Activated CD4-positive, alpha-beta T cell treated with anti-CD3 and anti-CD28 coated beads, Interleukin-2, amount 50 U/mL, for 24 hours (primary cell): ENCODE measurements at regions not wholly inside any gene's neighbourhood (a gene's known extent, or its start where the extent isn't known, plus 50 kb on each side); places are given as distances from the start of the nearest gene placed in this dataset.
"Not testable (repeated sequence)": the region's sequence is repeated elsewhere in the genome, so short reads cannot be mapped to it uniquely, and the experiment has no call there.

Source experiments
- DNase-seq, 2 donors: peaks; one replicate each; pipeline ENCODE4 v3.0.0-alpha.2; 2020; ENCODE audit warnings: low read depth in 1 of 2, low spot score in 1 of 2

DNA sequence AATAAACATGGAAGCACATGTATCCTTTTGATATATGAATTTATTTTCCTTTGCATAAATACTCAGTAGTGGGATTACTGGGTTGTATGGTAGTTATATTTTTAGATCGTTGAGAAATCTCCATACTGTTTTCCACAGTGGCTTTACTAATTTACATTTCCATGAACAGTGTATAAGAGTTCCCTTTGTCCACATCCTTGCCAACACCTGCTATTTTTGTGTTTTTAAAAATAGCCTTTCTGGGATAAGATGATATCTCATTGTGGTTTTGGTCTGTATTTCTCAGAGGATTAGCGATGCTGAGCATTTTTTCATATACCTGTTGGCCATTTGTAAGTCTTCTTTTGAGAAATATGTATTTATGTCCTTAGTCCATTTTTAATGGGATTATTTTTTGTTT, 329.2 kb upstream of the KITLG start:
- no peak for DNase-seq

DNA sequence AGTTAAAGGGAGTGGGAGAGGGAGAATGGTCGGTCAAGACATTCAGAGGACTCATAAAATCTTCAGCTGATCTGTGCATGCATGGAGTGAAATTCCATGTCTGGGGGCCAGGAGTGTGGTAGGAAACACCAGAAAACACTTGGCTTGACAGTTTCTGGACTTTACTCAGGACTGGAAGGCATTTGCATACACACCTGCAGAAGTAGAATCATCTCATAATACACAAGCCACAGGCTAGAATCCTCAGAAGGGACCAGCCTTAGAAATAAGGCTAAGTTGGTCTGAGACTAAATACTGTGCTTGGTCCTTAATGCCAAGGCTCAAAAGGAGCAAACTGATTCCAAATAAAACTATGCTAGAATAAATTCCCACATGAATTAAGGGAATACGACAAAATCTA, 328.1 kb upstream of the KITLG start:
- DNase-seq = no peak

DNA sequence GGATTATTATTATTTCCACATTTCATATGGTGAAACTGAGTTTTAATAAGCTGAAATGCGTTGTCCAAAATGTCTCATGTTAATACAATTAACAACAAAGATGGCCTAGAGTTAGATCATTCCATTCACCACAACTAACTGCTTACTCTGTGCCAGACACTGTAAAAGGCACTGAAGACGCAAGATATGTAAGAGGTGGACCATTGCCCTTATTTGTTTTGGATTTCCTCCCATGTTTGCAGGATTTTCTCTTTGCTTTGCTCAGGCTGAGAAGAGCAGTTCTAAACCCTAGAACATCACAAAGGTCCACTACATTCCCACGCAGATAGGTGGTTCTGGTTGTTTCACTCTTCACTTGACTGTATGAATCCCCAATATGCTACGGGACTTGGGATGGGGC, 324.4 kb upstream of the KITLG start:
- no peak for DNase-seq

DNA sequence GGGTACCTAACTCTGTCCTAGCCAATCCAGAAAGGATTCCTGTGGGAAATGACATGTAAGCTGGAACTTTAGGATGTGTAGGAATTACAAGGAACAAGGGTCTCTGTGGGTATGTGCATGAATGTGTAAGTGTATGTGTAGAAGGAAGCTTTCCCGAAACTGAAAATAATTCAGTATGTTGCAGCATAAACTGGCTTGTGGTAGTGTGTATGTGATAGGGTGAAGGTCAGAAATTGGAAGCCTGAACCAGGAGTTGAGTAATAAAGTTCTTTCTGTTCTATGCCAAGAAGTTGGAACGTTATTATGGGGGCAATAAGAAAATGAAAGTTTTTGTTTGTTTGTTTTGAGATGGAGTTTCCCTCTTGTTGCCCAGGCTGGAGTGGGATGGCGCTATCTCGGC, 323.1 kb upstream of the KITLG start:
- DNase-seq = no peak

DNA sequence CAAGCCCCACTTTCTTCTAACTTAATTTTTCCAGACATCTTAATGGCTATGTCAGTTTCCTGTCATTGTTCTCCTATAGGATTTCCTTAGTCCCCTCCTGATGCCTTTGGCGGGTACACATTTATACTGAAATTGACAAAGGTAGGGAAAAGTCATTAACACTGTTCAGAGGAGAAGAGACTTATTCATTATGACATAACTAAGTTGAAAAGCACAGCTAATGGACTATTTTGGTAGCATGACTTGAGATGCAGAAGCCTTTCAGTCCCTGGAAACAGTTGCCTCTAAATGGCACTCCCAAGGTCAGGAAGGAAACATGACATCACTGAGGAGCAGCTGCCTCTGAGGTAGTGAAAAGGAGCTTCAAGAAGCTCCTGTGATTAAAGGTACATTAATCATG, 317.5 kb upstream of the KITLG start:
- DNase-seq = no peak

DNA sequence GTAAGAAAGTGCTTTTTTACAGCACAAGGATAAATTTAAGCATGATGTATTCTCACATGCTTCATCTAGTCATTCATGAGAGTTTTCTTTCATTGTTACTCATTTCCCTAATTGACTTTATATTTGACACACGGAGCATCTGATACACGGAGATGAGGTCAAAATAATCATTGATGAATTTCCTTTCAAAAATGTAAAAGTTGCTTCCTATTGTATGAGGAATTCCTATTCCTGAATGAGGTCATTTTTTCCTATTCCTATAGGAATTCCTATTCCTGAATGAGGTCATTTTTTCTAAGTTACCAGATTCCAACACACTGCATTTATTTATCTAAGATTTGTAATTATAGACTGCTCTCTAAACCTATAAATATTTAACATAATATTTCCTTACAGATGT, 316.7 kb upstream of the KITLG start:
- DNase-seq = no peak

DNA sequence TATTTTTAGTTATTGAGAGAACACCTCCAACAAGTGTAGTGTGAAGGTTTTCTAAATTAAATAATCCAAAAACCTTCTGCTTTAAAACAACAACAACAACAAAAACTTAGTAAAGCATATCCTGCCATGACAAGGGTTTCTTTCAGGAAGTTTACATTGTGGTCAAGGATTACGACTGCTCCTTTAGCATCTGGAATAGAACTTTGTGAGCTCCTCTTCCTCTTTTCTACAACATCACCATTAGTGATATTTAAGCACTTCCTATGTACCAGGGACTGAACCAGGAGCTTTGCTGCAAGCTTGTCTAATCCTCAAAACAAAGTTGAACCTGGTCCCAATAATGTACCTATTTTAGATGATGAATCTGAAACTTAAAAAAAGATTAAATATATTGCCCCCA, 315.4 kb upstream of the KITLG start:
- no peak for DNase-seq

DNA sequence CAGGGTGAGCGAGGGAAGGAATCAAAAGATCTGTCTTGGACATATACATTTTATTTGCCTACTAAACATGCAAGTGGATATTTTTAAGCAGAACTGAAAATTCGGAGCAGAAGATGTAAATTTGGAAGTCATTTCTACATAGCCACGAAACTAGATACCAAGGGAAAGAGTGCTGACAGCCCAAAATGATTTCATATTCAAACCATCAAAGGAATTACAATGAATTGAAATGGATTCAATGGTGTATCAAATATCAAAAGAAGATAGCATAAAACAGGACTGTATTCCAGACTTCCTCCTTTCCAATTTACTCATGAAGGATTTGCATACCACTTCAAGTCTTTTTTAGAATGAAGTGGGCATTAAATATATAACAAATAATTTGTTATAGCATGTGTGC, 313.5 kb upstream of the KITLG start:
- no peak for DNase-seq

DNA sequence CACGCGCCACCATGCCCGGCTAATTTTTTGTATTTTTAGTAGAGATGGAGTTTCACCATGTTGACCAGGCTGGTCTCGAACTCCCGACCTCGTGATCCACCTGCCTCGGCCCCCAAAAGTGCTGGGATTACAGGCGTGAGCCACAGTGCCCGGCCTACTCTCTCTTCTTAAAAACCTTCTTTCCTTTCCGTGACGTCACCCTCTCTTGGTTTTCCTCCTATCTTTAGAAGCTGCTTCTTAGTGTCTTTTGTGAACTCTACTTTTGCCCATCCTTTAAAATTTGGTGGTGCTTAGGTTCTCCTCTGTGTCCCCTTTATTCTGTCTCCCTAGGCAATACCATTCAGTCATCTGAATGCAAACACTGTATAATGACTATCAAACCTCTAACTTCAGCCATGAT, 311.2 kb upstream of the KITLG start:
- DNase-seq = not testable (repeated sequence)

DNA sequence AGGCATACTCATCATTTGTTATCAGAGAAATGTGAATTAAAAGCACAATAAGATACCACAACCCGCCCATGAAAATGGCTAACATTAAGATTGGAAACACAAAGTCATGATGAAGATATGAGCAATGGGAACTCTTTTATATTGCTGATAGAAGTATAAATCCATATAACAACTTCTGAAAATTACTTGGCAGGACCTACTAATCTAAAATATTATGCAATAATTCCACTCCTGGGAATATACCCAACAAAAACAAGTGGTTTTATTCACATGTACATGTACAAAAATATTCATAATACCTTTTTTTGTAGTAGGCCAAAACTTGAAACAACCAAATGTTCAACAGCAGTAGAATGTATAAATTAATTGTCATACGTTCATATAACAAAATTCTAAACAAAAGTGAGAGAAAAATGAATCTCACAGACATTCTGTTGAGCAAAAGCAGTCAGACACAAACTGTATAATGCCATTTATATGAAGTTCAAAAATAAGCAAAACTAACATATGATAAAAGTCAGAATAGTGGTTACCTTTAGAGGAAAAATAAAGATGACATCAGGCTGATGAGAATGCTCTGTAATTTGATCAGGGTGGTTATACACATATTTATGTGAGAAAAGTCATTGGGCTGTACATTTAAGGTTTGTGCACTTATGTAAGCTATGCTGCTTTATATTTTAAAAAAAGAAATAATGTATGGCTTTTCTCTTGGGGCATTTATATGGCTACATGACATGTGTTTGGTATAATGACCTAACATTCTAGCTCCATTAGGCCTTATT, 309.2 kb upstream of the KITLG start:
- no peak for DNase-seq

DNA sequence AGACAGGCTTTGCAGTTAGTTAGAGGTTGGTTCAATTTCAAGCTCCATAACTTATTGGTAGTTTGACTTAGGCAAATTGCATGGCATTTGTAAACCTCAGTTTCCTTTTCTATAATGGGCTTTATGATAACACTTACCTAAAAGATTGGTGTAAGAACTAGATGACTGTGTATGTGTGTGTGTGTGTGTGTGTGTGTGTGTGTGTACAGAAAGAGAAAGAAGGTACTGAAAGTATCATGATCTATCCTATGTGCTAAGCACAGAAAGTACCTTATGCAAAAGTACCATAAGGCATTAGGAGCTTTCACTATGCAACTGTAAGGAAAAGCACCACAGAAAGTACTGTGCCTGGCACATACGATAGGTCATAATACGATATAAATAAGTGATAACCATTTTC, 304.3 kb upstream of the KITLG start:
- DNase-seq = no peak

DNA sequence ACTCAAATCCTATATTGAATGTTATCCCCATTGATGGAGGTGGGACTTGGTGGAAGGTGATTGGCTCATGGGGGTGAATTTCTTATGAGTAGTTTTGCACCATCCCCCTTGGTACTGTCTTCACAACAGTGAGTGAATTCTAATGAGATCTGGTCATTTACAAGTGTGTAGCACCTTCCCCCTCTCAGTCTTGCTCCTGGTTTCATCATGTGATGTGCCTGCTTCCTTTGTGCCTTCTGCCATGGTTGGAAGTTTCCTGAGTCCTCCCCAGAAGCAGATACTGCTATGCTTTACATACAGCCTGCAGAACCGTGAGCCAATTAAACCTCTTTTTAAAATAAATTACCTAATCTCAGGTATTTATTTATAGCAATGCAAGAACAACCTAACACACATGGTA, 302.4 kb upstream of the KITLG start:
- no peak for DNase-seq

DNA sequence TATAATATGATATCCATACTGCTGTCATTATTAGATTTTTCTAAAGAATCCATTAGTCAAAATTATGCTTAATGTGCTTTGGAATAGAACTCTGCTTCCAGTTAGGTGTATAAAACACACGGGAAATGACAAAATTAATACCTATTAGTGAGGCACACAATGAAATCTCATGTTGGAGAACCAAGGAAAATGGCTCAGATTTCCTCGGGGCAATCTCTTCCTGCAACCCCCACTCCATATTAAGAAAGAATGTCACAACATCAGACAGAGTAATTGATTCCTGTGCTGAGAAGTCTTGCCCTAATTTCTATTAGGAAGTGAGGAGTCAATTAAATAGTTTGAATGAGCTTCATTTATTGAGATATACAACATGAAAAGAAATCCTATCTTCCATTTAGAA, 299.8 kb upstream of the KITLG start:
- no peak for DNase-seq

DNA sequence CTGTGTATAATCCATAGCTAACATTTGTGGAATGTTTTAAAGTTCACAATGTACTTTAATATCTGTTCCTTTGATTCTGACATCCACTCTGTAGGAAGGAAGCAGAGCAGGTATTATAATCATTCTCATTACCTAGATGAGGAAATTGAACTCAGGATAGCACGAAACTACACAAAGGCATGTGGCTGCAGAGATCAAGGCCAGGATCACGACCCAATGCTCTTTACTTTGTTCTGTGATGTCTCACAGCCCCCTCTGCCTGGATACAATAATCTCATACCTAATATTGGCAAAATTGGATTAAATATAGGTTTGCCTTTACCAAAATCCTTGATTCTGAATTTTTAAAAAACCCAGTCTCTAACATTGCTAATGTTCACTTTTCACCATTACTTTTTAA, 298.0 kb upstream of the KITLG start:
- no peak for DNase-seq

DNA sequence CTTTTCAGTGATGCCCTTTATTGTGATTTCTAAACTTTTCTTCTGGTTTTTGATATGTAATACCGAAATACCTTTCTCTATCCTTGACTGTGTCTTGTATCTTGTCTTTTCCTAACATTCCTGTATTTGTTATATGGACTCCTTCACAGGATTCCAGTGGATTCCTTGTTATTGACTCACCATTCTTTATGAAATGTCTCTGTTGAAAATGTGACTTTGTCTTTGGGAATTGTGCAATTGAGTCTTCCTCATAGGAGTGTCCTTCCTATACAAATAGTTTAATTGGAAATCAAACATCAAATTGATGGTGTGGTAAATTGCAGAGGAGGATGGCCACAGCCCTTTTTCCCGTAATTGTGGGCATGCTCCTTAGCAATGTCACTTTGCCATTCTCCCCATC, 296.6 kb upstream of the KITLG start:
- no peak for DNase-seq

DNA sequence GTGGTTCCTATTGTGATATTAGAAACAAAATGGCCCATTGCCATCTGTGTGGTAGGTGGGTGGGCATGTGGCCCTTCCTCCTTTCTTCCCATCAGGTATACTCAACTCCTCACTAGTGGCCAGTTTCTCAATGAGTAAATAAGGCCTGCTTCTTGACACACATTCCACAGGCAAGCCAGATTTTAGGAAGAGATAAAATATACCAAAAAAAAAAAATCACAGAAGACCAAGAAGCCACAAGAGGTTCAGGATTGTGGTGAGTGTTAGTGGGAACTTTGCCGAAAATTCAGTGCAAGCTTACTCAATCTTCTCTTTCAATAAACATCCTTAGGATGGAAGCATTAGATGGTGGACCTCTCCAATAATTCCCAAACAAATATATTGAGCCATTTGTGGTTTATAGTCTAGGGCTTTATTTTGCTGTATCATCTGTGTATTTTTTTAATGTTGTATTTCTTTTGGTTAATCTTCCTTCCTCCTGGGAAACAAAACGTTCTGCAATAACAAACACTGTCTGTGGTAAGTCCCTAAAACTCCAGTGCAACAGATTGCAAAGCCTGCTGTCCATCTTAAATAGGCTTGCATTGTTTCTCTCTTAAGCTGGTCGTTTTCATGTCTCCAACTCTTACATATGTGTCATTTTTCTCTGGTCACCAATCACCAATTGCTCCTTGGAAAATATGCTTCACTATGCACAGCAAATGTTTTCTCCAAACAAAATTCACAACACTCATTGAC, 289.9 kb upstream of the KITLG start:
- no peak for DNase-seq

DNA sequence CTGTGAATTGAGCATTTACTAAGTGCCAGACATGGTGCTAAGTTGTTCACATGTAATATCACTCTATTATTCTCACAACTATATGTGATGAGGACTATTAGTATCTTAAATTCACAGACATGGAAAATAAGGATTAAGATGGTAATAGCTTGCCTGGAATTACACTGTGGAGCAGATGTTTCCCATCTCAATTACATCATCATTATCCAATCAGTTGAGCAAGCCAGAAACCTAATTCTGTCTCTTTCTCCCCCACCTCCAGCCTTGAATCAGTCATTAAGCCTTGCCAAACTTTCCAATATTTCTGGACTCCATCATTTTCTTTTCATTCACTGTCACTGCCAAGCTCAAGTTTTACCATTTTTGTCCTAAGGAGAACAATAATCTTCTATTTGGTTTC, 287.8 kb upstream of the KITLG start:
- no peak for DNase-seq

DNA sequence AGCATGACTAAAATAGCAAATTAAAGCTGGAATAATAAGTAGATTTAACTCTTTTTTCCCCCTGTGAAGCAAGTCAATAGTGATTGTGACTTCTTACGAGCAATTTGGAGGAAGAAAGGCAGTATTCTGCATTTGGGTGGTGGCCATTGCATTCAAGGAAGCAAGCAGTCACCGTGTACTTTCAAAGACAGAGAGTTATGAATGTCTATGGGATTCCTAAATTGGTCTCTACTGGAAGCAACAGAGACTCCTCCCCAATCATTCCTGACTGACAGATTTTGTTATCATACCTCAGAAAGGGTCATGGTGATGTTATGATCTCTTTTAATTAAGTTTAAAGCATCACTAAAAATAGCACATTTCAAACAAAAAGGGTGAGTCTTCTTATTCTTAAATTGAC, 287.2 kb upstream of the KITLG start:
- DNase-seq = no peak

DNA sequence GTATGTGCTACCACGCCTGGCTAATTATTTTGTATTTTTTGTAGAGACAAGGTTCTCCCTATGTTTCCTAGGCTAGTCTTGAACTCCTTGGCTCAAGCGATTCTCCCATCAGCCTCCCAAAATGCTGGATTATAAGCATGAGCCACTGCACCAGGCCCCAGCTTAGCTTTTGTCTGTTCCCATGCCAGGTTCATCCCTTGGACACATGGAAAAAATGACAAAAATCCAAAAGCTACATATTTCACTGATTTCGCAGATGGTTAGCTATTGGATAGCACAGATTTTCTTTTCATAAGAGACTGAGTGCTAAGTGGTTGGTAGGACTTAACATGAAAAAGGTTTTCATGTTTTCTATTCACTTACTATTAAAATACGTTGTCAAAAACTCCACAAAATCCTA, 286.6 kb upstream of the KITLG start:
- DNase-seq = no peak

DNA sequence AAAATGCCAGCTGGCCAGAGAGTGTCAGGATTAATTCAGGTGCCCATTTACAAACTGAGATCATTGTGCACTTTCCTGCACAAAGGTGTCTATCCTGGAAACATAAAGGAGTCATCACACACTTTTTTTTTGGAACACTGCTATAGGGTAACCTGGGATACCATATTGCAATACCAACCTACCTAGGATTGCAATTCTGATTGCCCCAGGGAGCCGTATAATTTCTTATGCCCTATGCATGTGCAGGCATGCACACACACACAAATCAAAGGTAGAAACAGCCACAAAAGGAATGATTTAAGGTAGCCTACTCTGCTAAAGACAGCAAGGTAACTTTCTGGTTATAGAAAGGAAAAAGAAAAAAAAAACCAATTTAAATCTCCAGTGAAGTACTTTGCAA, 285.3 kb upstream of the KITLG start:
- no peak for DNase-seq

DNA sequence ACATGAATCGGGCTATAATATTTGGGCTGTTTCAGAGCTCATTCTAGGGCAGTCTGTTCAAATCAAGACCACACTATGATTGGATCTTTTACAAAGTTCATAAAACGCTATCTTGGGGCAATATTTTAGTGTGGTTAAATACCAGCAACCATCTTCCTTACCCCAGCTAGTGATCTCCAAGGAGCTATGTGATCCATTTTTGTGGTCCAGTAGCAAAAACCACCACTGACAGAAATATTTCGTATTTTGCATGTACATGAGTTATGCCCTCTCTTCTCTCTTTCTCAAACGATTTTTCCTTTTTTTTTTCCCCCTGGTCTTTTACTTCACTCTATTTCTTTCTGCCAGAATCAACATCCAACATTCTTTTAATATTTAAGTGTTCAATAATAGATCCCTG, 280.6 kb upstream of the KITLG start:
- DNase-seq = no peak

DNA sequence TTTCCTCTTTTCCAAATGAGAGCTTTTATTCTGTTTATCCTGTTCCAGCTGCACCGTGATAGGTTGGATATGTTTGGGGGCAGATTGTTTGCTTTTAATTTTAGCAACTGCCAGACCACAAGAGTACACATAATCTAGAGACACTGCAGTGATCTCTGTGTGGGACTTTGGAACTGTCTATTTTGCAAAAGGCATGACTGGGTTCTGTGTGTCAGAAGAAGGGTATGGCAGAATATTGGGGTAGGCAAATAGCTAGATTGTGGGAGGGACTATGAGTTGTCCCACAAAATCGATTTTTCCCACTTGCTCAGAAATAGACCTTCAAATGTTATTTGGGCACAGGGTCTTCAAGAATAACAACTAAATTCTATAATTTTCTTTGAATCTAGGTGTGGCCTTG, 275.9 kb upstream of the KITLG start:
- no peak for DNase-seq

DNA sequence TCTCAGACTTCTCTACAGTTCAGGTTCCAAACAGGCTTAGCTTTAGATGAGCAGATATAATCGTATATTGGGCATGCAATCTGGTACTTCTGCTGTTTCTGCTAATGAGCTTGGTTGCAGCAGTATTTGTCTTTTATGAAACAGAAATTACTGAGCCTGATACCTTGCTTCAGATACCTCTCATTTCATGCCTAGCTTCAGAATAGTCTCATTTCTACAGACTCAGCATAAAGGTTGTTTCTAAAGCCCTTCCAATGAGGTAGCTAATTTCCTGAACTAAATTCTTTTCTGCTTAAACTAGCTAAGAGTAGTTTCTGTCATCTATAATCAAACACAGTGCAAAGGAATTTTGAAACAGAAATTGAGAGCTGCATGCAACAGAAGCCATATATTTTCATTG, 275.0 kb upstream of the KITLG start:
- DNase-seq = no peak
